GM13977 (cell line): ENCODE measurements at regions not wholly inside any gene's neighbourhood (a gene's known extent, or its start where the extent isn't known, plus 50 kb on each side); places are given as distances from the start of the nearest gene placed in this dataset.

Experiments used
- DNase-seq: peaks from one replicate; pipeline ENCODE4 v3.0.0; 2012; ENCODE audit warnings: low spot score
- CTCF ChIP-seq: IDR thresholded peaks from 2 replicates; pipeline ENCODE4 v1.5.1; 2012; ENCODE audit warnings: mild to moderate bottlenecking, control low read depth; ENCODE audit not compliant: insufficient read depth; ENCODE audit errors: extremely low read depth, missing control alignments
- in situ Hi-C: fragments of 300-500 bp; cut with MboI; formaldehyde crosslinking; loops from one replicate; pipeline ENCODE4 v1.12.0; 2022; ENCODE audit warnings: low sequenced_read_pairs, low pct_unique_long_range_greater_than_20kb, mixed read lengths, inconsistent platforms; ENCODE audit not compliant: unreplicated experiment

GRCh38 chr13:91133941-91134802, 213.3 kb upstream of the MIR17HG start:
- peak; percentile 70 for TF ChIP-seq CTCF
- in situ Hi-C loops, result loop anchor here (25.0 kb wide), 1 partner anchor 278 kb away; no protein-coding TSS in a partner anchor
- DNase-seq, result peak; percentile 28

GRCh38 chr13:91134803-91135184, 212.7 kb upstream of the MIR17HG start:
- DNase-seq, result no peak
- in situ Hi-C loops, result loop anchor here (25.0 kb wide), 1 partner anchor 278 kb away; no protein-coding TSS in a partner anchor
- TF ChIP-seq CTCF, result no peak

GRCh38 chr13:91135376-91135775, 212.1 kb upstream of the MIR17HG start:
- no peak for DNase-seq
- in situ Hi-C loops, result loop anchor here (25.0 kb wide), 1 partner anchor 277 kb away; no protein-coding TSS in a partner anchor
- no peak for TF ChIP-seq CTCF

GRCh38 chr13:91135968-91136367, 211.5 kb upstream of the MIR17HG start:
- DNase-seq, result no peak
- in situ Hi-C loops, result loop anchor here (25.0 kb wide), 1 partner anchor 276 kb away; no protein-coding TSS in a partner anchor
- TF ChIP-seq CTCF, result no peak

- no peak for DNase-seq
Observed at GRCh38 chr13:91136806-91137205, 210.7 kb upstream of the MIR17HG start.

GRCh38 chr13:91139232-91139631, 208.3 kb upstream of the MIR17HG start:
- no peak for DNase-seq
- TF ChIP-seq CTCF, result no peak
- in situ Hi-C loops, result loop anchor here (25.0 kb wide), 1 partner anchor 273 kb away; no protein-coding TSS in a partner anchor

More at GRCh38 chr13:91136806-91137205, 210.7 kb upstream of the MIR17HG start:
- in situ Hi-C loops, result loop anchor here (25.0 kb wide), 1 partner anchor 275 kb away; no protein-coding TSS in a partner anchor
- TF ChIP-seq CTCF, result no peak
